H1 (cell line): ENCODE measurements at regions not wholly inside any gene's neighbourhood (a gene's known extent, or its start where the extent isn't known, plus 50 kb on each side); places are given as distances from the start of the nearest gene placed in this dataset.

Experiments
- CBX5 ChIP-seq: fragments of 300-800, 300-1000 bp; sonication (generic); IDR thresholded peaks from 2 replicates; pipeline ENCODE4 v1.7.1; 2016; ENCODE audit warnings: antibody characterized with exemption, low read length, low read depth
- TCF12 ChIP-seq: IDR thresholded peaks from 2 replicates; pipeline ENCODE4 v1.6.1; 2011; ENCODE audit warnings: low read depth, mild to moderate bottlenecking, low read length
- ZNF274 ChIP-seq: IDR thresholded peaks from 2 replicates; pipeline ENCODE4 v1.7.0; 2012; ENCODE audit warnings: low read length, borderline replicate concordance; ENCODE audit errors: extremely low read depth
- TF ChIP-seq, protein P1 (sequence below): IDR thresholded peaks from 2 replicates; pipeline ENCODE4 v1.6.1; 2012; ENCODE audit warnings: inconsistent platforms

DNA sequence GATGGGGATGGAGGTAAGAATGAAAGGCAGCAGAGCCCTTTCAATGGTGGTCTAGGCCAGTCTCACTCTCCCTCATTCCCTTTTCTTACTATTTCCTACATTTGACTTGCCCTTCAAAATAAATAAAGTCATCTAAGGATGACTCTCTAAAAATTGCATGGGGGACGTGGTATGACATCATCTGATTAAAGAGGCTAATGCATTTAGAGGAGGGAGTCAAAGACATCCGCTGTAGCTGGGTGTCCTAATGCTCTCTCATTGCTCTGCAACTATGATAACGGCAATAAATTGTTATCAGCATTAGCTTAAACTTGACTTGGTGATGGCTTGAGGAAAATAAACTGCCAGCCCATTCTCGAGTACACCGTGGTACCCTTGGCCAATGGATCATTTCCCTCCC is 225.6 kb upstream of the PBX1 start (continued):
- TF ChIP-seq, protein P1, sequence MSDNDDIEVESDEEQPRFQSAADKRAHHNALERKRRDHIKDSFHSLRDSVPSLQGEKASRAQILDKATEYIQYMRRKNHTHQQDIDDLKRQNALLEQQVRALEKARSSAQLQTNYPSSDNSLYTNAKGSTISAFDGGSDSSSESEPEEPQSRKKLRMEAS = no peak
- TF ChIP-seq TCF12 = no peak
- no peak for TF ChIP-seq CBX5
- no peak for TF ChIP-seq ZNF274
